ENCODE measurements at regions not wholly inside any gene's neighbourhood (a gene's known extent, or its start where the extent isn't known, plus 50 kb on each side); places are given as distances from the start of the nearest gene placed in this dataset.
"Not testable (repeated sequence)": the region's sequence is repeated elsewhere in the genome, so short reads cannot be mapped to it uniquely, and the experiment has no call there.

GRCh38 chr12:68434391-68435298 lies 102.5 kb upstream of the MDM1 start:
- no peaks in the 10 kb centered on the region for H3K4me1 ChIP-seq (ENCODE audit: control insufficient read depth, insufficient read depth, low read length, poor library complexity, severe bottlenecking)
- H3K27ac ChIP-seq (ENCODE audit: insufficient read depth, low read length, poor library complexity, severe bottlenecking) = no peak overlapping the region
- H3K4me3 ChIP-seq (ENCODE audit: insufficient read depth, low read depth, low read length, poor library complexity, severe bottlenecking) = no peak overlapping the region
- H3K27me3 ChIP-seq (replicated peaks; ENCODE audit: control insufficient read depth, insufficient read depth, low read length, poor library complexity, severe bottlenecking) = no peaks in the 10 kb centered on the region
- no peak for DNase-seq
- H3K36me3 ChIP-seq (ENCODE audit: control insufficient read depth, insufficient read depth, low read length) = no peaks in the 10 kb centered on the region
- no peaks in the 10 kb centered on the region for H3K9me3 ChIP-seq (ENCODE audit: control insufficient read depth, low read length)

- Histone ChIP-seq H3K27me3 (replicated peaks; ENCODE audit: control insufficient read depth, insufficient read depth, low read length, poor library complexity, severe bottlenecking) (no peaks in the 10 kb centered on the region), H3K36me3 (ENCODE audit: control insufficient read depth, insufficient read depth, low read length) (no peaks in the 10 kb centered on the region), H3K4me1 (ENCODE audit: control insufficient read depth, insufficient read depth, low read length, poor library complexity, severe bottlenecking) (no peaks in the 10 kb centered on the region), H3K4me3 (ENCODE audit: insufficient read depth, low read depth, low read length, poor library complexity, severe bottlenecking) (no peak overlapping the region), H3K9me3 (ENCODE audit: control insufficient read depth, low read length) (no peaks in the 10 kb centered on the region), H3K27ac (ENCODE audit: insufficient read depth, low read length, poor library complexity, severe bottlenecking) (no peak overlapping the region)
- DNase-seq = no peak
Observed at GRCh38 chr12:68435299-68435637, 103.1 kb upstream of the MDM1 start.

GRCh38 chr12:68435816-68436215 lies 103.7 kb upstream of the MDM1 start:
- Histone ChIP-seq H3K9me3 (ENCODE audit: control insufficient read depth, low read length) (no peaks in the 10 kb centered on the region), H3K36me3 (ENCODE audit: control insufficient read depth, insufficient read depth, low read length) (no peaks in the 10 kb centered on the region), H3K27me3 (replicated peaks; ENCODE audit: control insufficient read depth, insufficient read depth, low read length, poor library complexity, severe bottlenecking) (no peaks in the 10 kb centered on the region), H3K4me3 (ENCODE audit: insufficient read depth, low read depth, low read length, poor library complexity, severe bottlenecking) (no peak overlapping the region), H3K4me1 (ENCODE audit: control insufficient read depth, insufficient read depth, low read length, poor library complexity, severe bottlenecking) (peaks cover 3% of the 10 kb centered on the region), H3K27ac (ENCODE audit: insufficient read depth, low read length, poor library complexity, severe bottlenecking) (no peak overlapping the region)
- no peak for DNase-seq

GRCh38 chr12:68438601-68439000 lies 106.4 kb upstream of the MDM1 start:
- Histone ChIP-seq H3K9me3 (ENCODE audit: control insufficient read depth, low read length) (no peaks in the 10 kb centered on the region), H3K4me1 (ENCODE audit: control insufficient read depth, insufficient read depth, low read length, poor library complexity, severe bottlenecking) (peaks cover 7% of the 10 kb centered on the region), H3K36me3 (ENCODE audit: control insufficient read depth, insufficient read depth, low read length) (no peaks in the 10 kb centered on the region), H3K4me3 (ENCODE audit: insufficient read depth, low read depth, low read length, poor library complexity, severe bottlenecking) (no peak overlapping the region), H3K27ac (ENCODE audit: insufficient read depth, low read length, poor library complexity, severe bottlenecking) (no peak overlapping the region), H3K27me3 (replicated peaks; ENCODE audit: control insufficient read depth, insufficient read depth, low read length, poor library complexity, severe bottlenecking) (no peaks in the 10 kb centered on the region)
- no peak for DNase-seq

GRCh38 chr12:68439368-68440045 lies 107.3 kb upstream of the MDM1 start:
- no peak for DNase-seq
- H3K27ac ChIP-seq (ENCODE audit: insufficient read depth, low read length, poor library complexity, severe bottlenecking) = no peak overlapping the region
- H3K9me3 ChIP-seq (ENCODE audit: control insufficient read depth, low read length) = no peaks in the 10 kb centered on the region

GRCh38 chr12:68440068-68440581 lies 108.0 kb upstream of the MDM1 start:
- DNase-seq = no peak
- no peaks in the 10 kb centered on the region for H3K9me3 ChIP-seq (ENCODE audit: control insufficient read depth, low read length)

More at GRCh38 chr12:68439368-68440045, 107.3 kb upstream of the MDM1 start:
- no peak overlapping the region for H3K4me3 ChIP-seq (ENCODE audit: insufficient read depth, low read depth, low read length, poor library complexity, severe bottlenecking)
- no peaks in the 10 kb centered on the region for H3K36me3 ChIP-seq (ENCODE audit: control insufficient read depth, insufficient read depth, low read length)
- H3K4me1 ChIP-seq (ENCODE audit: control insufficient read depth, insufficient read depth, low read length, poor library complexity, severe bottlenecking) = peaks cover 7% of the 10 kb centered on the region
- no peaks in the 10 kb centered on the region for H3K27me3 ChIP-seq (replicated peaks; ENCODE audit: control insufficient read depth, insufficient read depth, low read length, poor library complexity, severe bottlenecking)

GRCh38 chr12:68441167-68441566 lies 109.0 kb upstream of the MDM1 start:
- no peak for DNase-seq
- no peak overlapping the region for H3K27ac ChIP-seq (ENCODE audit: insufficient read depth, low read length, poor library complexity, severe bottlenecking)
- H3K4me3 ChIP-seq (ENCODE audit: insufficient read depth, low read depth, low read length, poor library complexity, severe bottlenecking) = no peak overlapping the region

More at GRCh38 chr12:68440068-68440581, 108.0 kb upstream of the MDM1 start:
- H3K27me3 ChIP-seq (replicated peaks; ENCODE audit: control insufficient read depth, insufficient read depth, low read length, poor library complexity, severe bottlenecking) = no peaks in the 10 kb centered on the region
- H3K4me1 ChIP-seq (ENCODE audit: control insufficient read depth, insufficient read depth, low read length, poor library complexity, severe bottlenecking) = peaks cover 7% of the 10 kb centered on the region
- H3K27ac ChIP-seq (ENCODE audit: insufficient read depth, low read length, poor library complexity, severe bottlenecking) = no peak overlapping the region
- no peak overlapping the region for H3K4me3 ChIP-seq (ENCODE audit: insufficient read depth, low read depth, low read length, poor library complexity, severe bottlenecking)
- H3K36me3 ChIP-seq (ENCODE audit: control insufficient read depth, insufficient read depth, low read length) = no peaks in the 10 kb centered on the region

GRCh38 chr12:68442353-68442972 lies 110.3 kb upstream of the MDM1 start:
- H3K4me3 ChIP-seq (ENCODE audit: insufficient read depth, low read depth, low read length, poor library complexity, severe bottlenecking); DNase-seq; H3K36me3 ChIP-seq (ENCODE audit: control insufficient read depth, insufficient read depth, low read length); H3K27me3 ChIP-seq (replicated peaks; ENCODE audit: control insufficient read depth, insufficient read depth, low read length, poor library complexity, severe bottlenecking); H3K27ac ChIP-seq (ENCODE audit: insufficient read depth, low read length, poor library complexity, severe bottlenecking); H3K9me3 ChIP-seq (ENCODE audit: control insufficient read depth, low read length): not testable (repeated sequence)
- H3K4me1 ChIP-seq (ENCODE audit: control insufficient read depth, insufficient read depth, low read length, poor library complexity, severe bottlenecking) = peaks cover 14% of the 10 kb centered on the region

More at GRCh38 chr12:68441167-68441566, 109.0 kb upstream of the MDM1 start:
- Histone ChIP-seq H3K36me3 (ENCODE audit: control insufficient read depth, insufficient read depth, low read length) (no peaks in the 10 kb centered on the region), H3K9me3 (ENCODE audit: control insufficient read depth, low read length) (no peaks in the 10 kb centered on the region), H3K4me1 (ENCODE audit: control insufficient read depth, insufficient read depth, low read length, poor library complexity, severe bottlenecking) (peaks cover 7% of the 10 kb centered on the region), H3K27me3 (replicated peaks; ENCODE audit: control insufficient read depth, insufficient read depth, low read length, poor library complexity, severe bottlenecking) (no peaks in the 10 kb centered on the region)

- H3K4me3 ChIP-seq (ENCODE audit: insufficient read depth, low read depth, low read length, poor library complexity, severe bottlenecking); H3K27me3 ChIP-seq (replicated peaks; ENCODE audit: control insufficient read depth, insufficient read depth, low read length, poor library complexity, severe bottlenecking); H3K36me3 ChIP-seq (ENCODE audit: control insufficient read depth, insufficient read depth, low read length); DNase-seq; H3K27ac ChIP-seq (ENCODE audit: insufficient read depth, low read length, poor library complexity, severe bottlenecking); H3K9me3 ChIP-seq (ENCODE audit: control insufficient read depth, low read length): not testable (repeated sequence)
- peaks cover 14% of the 10 kb centered on the region for H3K4me1 ChIP-seq (ENCODE audit: control insufficient read depth, insufficient read depth, low read length, poor library complexity, severe bottlenecking)
Observed at GRCh38 chr12:68443695-68444094, 111.5 kb upstream of the MDM1 start.
